NCI-H1105 (cell line): ENCODE measurements at regions not wholly inside any gene's neighbourhood (a gene's known extent, or its start where the extent isn't known, plus 50 kb on each side); places are given as distances from the start of the nearest gene placed in this dataset.
"Not testable (repeated sequence)": the region's sequence is repeated elsewhere in the genome, so short reads cannot be mapped to it uniquely, and the experiment has no call there.

Source experiments
- DNase-seq: peaks from one replicate; lab custom pipeline; 2025; lab: John Stamatoyannopoulos, UW

DNA sequence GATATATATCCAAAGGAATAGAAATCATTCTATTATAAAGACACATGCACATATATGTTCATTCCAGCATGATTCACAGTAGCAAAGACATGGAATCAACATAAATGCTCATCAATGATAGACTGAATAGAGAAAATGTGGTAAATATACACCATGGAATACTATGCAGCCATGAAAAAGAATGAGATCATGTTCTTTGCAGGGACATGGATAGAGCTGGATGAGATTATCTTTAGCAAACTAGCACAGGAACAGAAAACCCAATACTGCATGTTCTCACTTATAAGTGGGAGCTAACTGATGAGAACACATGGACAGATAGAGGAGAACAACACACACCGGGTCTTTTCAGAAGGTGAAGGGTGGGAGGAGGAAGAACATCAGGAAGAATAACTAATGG, 1318.6 kb downstream of the PCDH19 start:
- DNase-seq = no peak

DNA sequence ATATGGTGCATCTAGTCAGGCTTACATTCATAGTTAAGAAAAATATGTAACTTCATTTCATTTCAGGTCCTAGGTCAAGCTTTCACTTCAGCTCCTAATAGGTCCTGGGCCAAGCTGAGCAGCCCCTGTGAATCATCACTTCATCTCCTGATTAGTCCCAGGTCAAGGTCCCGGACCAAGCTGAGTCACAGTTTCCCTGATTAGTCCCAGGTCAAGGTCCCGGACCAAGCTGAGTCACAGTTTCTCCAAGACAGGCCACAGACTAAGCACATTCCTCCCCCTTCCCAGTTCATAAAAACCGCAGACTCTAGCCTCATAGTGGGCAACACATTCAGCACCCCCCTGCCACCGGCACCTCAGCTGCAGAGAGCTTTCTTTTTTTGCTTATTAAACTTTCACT, 1331.8 kb downstream of the PCDH19 start:
- no peak for DNase-seq

DNA sequence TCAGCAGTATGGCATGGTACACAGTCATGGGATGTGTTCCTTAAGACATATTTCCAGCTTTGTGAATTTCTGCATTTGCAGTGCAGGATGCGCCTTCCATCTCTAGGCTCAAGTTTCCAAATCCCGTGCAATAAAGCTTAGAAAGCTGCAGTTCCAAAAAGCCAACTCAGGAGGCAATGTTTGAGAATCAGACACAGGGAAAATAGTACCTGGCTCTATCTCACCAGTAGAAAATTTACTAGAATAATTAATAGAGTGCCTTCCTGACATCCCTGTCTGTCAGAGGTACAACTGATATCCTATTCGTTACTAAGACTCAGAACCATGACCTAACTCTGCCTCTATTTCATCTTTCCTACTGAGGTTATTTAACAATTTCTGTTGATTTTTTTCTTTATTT, 1333.0 kb downstream of the PCDH19 start:
- DNase-seq = no peak

DNA sequence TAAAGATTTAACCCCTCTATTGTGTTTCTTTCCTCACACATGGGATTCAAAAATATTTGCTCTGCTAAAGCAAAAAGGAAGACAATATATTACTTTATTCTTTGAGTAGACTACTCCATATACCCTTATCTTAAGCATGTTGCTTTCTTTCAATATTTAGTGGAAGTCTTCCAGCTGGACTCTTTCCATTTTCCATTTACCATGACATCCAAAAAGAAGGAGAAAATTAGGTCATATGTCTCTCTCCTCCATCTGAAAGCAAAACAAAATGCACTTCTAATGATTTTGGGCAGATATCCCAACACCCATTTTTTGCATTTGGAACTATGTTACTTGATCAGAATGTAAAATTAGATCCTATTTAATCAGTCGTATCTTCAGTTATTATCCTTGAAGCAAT, 1336.5 kb downstream of the PCDH19 start:
- DNase-seq = no peak

DNA sequence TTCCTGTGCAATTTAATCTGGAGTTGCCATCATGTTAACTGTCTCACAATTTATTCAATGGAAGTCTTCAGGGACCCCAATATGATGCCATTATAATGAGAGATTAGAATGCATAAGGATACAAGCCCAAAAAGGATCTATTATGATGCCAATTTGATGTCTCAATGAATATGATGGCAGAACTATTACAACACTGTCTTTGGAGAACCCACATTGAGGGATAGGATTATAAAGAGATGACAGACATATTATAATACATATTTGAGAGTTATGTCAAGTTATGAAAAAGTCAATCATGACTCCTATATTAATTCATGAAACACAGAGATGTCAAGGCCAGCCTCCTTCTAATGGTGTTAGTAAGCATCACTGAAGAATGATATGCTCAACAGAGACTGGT, 1358.4 kb downstream of the PCDH19 start:
- no peak for DNase-seq

DNA sequence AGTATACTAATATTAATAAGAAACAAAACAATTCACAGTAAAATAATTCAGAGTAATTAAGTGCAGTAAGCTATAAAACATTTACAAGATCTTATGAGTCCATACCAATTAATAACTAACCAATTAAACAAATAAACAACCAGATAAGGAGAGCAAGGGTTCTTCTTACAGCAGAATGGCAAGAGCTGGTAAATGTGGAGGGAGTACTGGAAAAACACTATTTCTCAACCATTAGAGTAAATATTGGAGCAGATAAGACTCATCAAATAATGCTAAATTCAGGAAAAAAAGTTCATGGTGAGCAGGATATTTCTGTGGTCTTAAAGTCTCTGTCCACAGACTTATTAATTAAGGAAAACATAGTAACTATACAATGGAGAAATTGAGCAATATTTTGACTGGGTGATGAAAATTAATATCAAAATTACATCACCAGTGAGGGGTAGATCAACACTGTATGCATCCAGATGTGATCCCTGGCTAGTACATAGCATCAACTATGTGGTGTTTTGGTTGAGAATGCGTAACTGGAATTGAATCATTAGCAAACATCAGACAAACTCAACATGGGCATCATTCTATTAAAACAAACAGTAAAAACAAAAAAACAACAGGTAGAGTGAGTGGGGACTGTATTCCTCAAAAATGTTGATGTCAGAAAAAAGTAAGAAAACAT, 1376.7 kb downstream of the PCDH19 start:
- no peak for DNase-seq

DNA sequence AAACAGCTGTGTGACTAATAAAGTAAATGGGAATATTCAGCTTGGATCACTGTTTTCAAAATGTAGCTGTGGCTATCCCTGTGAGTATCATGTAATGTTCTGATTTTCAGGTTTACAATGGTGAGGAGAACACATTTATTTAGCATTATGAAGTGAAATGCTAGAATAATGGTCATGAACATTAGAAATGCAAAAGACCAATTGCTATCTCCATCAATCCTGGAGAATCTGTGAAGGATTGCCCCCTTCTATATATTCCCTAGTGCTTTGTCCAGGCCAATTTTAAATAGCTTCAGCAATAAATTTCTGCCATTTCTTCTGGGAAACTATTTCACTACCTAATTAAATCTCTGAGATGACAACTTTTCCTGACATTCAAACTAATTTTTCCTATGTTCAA, 1399.1 kb downstream of the PCDH19 start:
- no peak for DNase-seq

DNA sequence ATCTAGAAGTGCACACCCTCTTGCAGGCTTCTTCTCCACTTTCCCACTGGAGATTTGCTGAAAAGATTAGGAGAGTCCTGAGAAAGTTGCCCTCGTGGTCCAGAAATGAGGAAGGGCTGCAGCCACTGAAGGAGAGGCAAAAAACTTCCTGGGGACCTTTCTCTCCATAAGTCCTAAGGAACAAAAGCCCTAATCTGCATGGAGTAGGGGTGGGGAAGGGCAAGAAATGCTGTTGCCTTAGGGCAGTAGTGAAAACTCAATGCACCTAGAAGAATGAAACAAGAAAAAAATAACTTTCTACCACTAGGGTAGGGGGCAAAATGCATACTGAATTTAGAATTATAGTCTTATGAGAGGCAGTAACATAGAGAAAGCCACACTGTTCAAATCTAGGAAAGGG, 1408.8 kb downstream of the PCDH19 start:
- DNase-seq = no peak

DNA sequence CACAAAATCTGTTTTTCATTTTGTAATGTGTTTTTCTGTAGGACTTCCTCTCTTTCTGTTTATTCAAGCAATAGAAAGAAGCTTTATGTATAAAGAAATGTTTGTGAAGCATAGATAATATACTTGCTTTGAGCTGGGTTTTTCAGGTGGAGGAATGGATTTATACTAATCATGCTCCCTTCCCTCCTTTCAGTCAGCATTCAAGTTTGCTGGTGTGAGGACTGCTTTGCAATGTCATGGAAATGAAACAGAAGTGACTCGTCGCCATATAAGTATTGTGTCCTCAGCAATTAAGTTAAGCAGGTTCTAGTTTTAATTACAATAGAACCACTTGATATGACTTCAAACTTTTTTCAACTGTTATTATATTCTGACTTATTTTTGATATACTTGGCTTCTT, 1447.1 kb downstream of the PCDH19 start:
- DNase-seq = no peak

DNA sequence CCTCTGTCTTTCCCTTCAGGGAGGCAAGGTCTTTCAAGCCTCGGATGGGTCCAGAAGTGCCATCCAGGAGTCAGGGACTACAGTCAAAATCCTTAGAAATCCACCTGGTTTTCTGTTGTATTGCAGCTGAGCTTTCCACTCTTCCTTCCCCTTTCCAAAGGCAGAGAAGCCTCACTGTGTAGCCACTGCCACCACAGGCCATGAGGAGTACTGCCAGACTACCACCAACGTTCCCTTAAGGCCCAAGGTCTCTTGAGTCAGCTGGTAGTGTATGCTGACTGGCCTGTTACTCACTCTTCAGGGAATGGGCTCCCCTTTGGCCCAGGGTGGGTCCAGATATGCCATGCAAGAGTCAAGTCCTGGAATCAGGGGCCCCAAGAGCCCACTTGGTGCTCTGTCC, 1454.1 kb downstream of the PCDH19 start:
- DNase-seq = no peak

DNA sequence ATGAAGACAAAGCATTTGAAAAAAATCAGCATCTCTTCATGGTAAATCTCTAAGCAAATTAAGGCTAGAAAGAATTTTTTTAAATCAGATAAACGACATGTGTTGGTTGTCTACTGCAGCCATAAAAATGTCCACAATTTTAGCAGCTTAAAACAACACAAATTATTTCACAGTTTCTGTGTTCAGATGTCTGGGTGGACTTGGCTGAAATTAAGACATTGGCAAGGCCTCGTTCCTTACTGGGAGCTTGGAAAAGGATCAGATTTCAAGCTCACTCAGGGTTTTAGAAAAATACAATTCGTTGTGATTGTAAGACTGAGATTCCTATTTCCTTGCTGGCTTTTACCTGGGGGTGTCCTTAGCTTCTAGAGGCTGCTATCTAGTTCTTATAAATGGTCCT, 1470.6 kb downstream of the PCDH19 start:
- no peak for DNase-seq

DNA sequence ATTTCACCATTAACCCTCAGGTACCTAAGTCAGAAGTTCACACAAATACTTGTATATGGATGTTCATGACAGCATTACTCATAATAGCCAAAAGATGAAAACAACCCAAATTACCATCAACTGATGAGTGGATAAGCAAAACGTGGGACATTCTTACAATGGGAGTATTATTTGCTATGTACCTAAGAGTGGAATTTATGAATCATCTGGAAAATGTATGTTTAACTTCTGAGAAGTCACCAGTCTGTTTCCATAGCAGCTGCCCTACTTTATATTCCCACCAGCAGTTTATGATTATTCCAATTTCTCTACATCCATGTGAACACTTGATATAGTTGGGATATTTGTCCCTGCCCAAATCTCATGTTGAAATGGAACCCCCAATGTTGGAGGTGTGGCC, 1478.9 kb downstream of the PCDH19 start:
- DNase-seq = no peak

DNA sequence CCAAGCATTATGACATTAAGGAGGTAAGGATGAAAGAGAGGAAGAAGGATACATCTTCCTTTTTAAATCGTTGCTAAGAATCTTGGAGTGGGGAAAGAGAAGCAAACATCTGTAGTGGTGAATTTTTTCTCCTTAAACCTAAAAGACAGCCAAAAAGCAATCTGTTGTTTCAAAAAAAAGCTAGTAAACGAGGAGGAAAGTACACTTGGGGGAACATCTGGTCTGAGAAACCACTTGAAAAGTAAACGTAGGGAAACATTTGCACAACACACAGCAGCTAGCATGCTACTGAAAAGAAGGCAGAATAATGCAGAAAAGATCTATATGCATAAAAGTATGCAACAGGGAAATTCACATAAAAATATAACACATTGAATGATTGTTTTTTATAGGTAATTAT, 1485.6 kb downstream of the PCDH19 start:
- no peak for DNase-seq

DNA sequence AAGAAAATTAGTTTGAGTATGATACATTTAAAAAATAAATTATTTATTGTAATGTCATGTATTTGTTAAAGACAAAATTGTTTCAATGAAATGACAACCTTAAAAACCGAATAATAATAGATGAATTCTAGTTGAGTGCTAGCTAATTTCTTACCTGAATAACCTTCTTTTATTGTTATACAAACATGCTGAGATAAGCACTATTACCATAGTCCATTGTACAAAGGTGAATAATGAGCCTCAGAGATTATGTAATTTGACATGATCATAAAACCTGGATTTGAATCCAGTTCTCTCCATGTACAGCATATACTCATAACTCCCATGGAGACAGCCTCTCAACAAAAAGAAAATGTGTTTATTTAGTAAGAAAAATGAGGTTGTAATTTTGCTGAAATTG, 1512.9 kb downstream of the PCDH19 start:
- no peak for DNase-seq

DNA sequence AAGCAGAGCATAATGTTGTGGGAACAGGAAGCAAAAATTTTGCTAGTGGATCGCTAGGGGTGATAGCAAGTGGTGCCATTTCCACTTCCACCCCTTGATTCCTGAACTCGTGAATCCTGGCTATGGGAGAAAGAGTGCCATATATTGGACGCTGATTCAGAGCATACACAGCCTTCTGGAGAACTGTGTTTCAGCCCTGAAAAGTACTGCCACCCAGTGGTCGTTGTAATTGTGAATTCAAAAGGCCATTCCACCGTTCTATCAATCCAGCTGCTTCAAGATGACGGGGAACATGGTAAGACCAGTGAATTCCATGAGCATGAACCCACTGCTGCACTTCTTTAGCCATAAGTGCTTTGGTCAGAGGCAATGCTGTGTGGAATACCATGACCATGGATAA, 1559.4 kb downstream of the PCDH19 start:
- DNase-seq = not testable (repeated sequence)
